ENCODE measurements at regions not wholly inside any gene's neighbourhood (a gene's known extent, or its start where the extent isn't known, plus 50 kb on each side); places are given as distances from the start of the nearest gene placed in this dataset.

- TF ChIP-seq CTCF (IDR thresholded peaks at IDR 0.05; ENCODE audit: borderline replicate concordance, control extremely low read depth, extremely low read depth, insufficient read depth, missing control alignments) = no peak
- in situ Hi-C loops (cut with MboI; ENCODE audit: low sequenced_read_pairs, unreplicated experiment) = loop anchor here (25.0 kb wide), 1 partner anchor 835 kb away; no protein-coding TSS in a partner anchor
- DNase-seq (ENCODE audit: low spot score) = no peak
Observed at GRCh38 chr3:137947117-137947516, 62.8 kb upstream of the CLDN18 start.

- TF ChIP-seq CTCF (IDR thresholded peaks at IDR 0.05; ENCODE audit: borderline replicate concordance, control extremely low read depth, extremely low read depth, insufficient read depth, missing control alignments) = no peak
- DNase-seq (ENCODE audit: low spot score) = no peak
- in situ Hi-C loops (cut with MboI; ENCODE audit: low sequenced_read_pairs, unreplicated experiment) = loop anchor here (25.0 kb wide), 1 partner anchor 836 kb away; no protein-coding TSS in a partner anchor
Observed at GRCh38 chr3:137948400-137949072, 61.4 kb upstream of the CLDN18 start.

- no peak for DNase-seq (ENCODE audit: low spot score)
- in situ Hi-C loops (cut with MboI; ENCODE audit: low sequenced_read_pairs, unreplicated experiment) = no loop called here
- no peak for TF ChIP-seq CTCF (IDR thresholded peaks at IDR 0.05; ENCODE audit: borderline replicate concordance, control extremely low read depth, extremely low read depth, insufficient read depth, missing control alignments)
Observed at GRCh38 chr3:137958636-137959035, 51.3 kb upstream of the CLDN18 start.

All from GM13976 (cell line).